Fibroblast of skin of right biceps (primary cell): ENCODE measurements at regions not wholly inside any gene's neighbourhood (a gene's known extent, or its start where the extent isn't known, plus 50 kb on each side); places are given as distances from the start of the nearest gene placed in this dataset.
"Not testable (repeated sequence)": the region's sequence is repeated elsewhere in the genome, so short reads cannot be mapped to it uniquely, and the experiment has no call there.

Experiments used
- DNase-seq: peaks from one replicate; pipeline ENCODE4 v3.0.0-alpha.2; 2013

DNA sequence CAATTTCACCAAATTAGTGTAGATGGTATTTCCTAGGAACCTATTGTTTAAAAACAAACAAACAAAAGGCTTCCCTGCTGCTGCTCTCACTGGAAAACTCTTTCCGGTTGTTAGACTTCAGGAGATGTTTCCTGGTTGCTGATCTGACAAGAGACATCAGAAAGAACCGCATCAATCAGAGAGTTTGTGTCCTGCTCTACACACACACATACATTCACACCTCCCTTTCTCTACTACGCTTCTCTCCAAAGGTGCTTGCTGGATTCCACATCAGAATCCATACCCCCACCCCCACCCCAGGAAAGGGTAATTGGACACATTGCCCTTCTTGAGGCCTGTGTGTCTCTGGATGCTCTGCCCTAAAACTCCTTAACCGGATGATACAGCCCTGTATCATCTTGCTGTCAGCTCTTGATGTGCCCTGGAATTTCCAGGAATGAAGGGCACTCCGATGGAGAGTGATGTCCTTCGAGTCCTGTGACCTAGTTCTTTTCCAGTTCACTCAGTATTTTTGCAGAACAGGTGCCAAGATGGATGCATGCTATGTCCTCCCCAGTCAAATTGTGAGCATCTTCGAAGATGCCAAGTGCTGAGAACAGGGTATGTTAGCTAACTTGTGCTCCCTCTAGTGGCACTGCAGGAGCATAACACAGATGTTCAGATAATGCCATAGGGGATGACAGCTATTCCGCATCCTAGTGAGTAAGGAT is 113.7 kb upstream of the SLC35F3 start:
- peak; percentile 51 for DNase-seq

DNA sequence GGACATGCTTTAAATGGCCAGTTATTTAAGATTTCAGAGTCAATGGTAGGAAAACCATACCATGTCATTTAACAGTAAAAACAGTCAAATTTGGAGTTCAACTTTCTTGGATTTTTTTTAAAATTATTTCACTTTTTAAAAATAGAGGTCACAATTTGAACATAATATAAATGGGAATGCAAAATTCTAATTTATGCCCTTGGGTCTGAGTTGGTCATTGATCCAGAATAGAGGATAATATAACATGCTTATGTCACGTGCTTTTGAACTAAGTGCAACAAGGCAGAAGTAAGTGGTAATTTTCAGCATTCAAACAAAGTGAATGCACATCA is 113.1 kb upstream of the SLC35F3 start:
- DNase-seq, result no peak

DNA sequence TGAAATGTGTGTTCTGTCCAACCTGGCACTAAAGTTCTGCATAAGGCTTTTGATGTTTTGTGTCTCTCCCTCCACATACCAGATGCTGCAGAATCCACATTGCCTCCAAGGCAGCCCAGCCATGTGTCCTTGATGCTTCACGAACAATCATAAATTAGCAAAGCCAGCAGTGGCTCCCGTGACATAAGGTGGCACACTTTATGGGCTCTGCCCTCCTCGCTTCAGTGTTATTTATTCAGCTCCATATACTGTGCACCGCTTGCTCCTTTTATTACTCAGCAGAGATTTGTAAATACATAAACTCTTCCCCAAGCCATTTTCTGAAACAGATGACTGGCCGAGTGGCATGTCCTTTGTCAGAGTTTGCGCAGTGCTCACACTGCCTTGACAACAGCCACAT is 112.8 kb upstream of the SLC35F3 start:
- no peak for DNase-seq

DNA sequence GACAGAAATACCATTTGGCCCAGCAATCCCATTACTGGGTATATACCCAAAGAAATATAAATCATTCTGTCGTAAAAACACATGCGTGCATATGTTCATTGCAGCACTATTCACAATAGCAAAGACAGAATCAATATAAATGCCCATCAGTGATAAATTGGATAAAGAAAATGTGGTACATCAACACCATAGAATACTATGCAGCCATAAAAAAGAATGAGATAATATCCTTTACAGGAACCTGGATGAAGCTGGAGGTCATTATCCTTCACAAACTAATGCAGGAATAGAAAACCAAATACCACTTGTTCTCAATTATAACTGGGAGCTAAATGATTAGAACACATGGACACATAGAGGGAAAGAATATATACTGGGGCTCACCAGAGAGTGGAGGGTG is 109.6 kb upstream of the SLC35F3 start:
- no peak for DNase-seq

GRCh38 chr1:233796146-233796783 is 108.2 kb upstream of the SLC35F3 start:
- DNase-seq, result no peak

- no peak for DNase-seq
These were observed 101.9 kb upstream of the SLC35F3 start for GRCh38 chr1:233802611-233803010.

DNA sequence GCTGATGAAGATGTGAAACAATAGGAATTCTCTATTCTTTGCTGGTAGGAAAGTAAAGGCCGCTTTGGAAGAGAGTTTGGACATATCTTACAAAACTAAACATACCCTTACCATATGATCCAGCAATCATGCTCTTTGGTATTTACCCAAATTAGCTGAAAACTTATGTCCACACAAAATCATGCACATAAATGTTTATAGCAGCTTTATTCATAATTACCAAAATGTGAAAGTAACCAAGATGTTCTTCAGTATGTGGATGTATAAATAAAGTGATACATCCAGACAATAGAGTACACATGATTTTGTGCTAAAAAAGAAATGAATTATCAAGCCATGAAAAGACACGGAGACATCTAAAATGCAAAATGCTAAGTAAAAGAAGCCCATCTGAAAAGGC is 98.7 kb upstream of the SLC35F3 start:
- DNase-seq, result no peak

DNA sequence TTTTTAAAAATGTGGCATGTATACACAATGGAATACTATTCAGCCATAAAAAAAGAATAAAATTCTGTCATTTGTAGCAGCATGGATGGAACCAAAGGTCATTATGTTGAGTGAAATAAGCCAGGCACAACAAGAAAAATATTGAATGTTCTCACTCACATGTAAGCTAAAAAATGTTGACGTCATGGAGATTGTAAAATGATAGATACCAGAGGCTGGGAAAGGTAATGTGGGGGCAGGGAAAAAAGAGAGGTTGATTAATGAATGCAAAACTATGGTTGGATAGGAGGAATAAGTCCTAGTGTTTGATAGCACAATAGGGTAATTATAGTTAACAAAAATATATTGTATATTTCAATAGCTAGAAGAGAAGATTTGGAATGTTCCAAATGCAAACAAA is 89.1 kb upstream of the SLC35F3 start:
- DNase-seq, result no peak

DNA sequence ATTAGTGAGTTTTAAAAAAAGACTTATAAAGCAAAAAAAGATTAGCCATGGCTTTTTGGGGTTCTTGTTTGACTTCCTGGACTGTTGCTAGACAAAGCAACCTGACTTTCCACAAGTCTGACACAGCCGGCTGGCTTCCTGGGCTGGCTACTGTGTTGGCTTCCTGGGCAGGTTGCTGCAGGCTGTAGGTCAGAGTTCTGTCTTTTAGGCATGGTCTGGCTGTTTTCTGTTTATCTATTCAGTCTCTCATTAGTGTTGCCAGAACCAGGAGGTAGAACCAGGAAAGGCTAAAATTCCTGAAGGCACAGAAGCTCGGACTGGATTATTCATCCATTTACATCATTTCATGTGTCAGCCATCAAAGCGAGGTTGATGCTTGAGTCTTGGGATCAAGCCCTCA is 88.6 kb upstream of the SLC35F3 start:
- no peak for DNase-seq

DNA sequence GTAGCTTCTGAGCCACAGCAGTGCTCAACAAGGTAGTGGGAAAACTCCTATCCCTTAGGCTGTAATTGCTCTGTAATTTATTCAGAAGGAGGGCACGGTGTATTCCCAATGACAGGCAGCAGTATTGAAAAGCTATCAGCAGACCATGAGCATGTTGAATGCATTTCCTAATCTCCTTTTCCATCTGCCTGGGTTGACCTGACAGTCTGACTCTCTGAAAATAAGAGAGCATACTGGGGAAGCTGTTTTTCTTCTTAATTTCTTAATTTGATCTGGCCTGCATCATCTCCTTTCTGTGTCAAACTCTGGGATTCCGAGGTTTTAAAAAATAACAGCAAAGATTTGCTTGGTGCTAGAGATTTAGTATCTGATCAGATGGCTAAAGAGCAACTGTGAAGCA is 88.1 kb upstream of the SLC35F3 start:
- DNase-seq, result no peak

GRCh38 chr1:233819042-233819441 is 85.4 kb upstream of the SLC35F3 start:
- DNase-seq, result no peak

DNA sequence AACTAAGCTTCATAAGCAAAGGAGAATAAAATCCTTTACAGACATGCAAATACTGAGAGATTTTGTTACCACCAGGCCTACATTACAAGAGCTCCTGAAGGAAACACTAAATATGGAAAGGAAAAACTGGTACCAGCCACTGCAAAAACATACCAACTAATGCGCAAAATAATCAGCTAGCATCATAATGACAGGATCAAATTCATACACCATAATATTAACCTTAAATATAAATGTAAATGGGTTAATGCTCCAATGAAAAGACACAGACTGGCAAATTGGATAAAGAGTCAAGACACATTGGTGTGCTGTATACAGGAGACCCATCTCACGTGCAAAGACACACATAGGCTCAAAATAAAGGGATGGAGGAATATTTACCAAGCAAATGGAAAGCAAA is 80.3 kb upstream of the SLC35F3 start:
- DNase-seq, result not testable (repeated sequence)

DNA sequence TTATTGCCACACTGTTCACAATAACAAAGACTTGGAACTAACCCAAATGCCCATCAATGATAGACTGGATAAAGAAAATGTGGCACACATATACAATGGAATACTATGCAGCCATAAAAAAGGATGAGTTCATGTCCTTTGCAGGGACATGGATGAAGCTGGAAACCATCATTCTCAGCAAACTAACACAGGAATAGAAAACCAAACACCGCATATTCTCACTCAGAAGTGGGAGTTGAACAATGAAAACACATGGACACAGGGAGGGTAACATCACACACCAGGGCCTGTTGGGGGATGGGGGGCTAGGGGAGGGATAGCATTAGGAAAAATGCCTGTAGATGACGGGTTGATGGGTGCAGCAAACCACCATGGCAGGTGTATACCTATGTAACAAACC is 76.5 kb upstream of the SLC35F3 start:
- not testable (repeated sequence) for DNase-seq

DNA sequence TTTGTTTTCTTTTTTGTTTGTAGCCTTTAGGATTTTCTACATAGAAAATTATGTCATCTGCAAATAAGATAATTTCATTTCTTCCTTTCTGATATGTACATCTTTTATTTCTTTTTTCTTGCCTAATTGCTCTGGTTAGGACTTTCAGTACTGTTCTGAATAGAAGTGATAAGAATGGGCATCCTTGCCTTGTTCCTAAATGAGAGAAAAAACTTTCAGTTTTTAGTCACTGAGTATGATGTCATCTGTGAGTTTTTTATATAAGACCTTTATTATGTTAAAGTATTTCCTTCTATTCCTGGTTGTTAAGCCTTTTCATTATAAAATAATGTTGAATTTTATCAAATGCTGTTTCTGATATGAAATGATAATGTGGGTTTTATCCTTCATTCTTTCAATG is 76.0 kb upstream of the SLC35F3 start:
- no peak for DNase-seq

GRCh38 chr1:233834609-233835008 is 69.9 kb upstream of the SLC35F3 start:
- no peak for DNase-seq

GRCh38 chr1:233838207-233838606 is 66.3 kb upstream of the SLC35F3 start:
- DNase-seq, result not testable (repeated sequence)

DNA sequence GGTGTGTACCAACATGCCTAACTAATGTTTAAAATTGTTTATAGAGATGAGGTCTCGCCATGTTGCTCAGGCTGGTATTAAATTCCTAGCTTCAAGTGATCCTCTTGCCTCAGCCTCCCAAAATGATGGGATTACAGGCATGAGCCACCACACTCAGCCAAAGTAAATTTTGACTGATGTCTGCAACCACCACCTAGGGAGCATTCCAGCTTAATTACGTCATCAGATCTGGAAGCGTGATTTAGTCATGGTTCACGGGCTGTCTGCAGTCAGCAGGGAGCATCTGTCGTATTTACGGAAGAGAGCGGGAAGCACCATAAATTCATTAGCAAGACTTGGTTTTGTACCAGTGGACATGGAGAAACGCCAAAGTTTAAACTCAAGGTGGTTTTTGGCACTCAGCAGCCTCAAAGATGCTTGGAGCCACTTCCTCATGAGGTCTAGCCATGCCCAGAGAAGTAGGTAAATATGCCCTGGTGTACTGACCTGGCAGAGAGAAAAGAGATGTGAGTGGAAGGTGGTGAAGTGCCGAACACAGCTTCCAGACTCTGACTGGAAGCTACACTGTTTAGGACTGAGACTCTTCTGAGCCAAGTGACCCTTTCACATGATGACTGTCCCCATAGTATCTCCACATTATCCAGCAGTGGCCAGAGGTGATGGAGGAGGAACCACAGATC is 60.8 kb upstream of the SLC35F3 start:
- peak; percentile 66 for DNase-seq

DNA sequence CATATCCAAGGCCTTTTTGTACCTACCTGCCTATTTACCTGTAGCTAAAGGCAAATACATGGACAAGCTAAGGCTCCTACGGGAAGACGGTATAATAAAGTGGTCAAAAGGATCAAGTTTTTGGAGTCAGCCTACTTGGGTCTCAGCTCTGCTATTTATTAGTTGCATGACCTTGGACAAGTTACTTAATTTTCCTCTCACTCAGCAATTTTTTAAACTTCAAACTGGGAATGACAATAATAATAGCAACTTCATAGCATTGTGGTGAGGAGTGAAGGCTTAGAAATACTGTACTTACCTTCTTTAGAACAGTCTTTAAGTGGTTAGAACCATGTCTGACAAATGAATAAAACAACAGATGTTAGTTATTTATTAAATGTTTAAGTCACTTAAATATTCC is 60.2 kb upstream of the SLC35F3 start:
- DNase-seq, result no peak

DNA sequence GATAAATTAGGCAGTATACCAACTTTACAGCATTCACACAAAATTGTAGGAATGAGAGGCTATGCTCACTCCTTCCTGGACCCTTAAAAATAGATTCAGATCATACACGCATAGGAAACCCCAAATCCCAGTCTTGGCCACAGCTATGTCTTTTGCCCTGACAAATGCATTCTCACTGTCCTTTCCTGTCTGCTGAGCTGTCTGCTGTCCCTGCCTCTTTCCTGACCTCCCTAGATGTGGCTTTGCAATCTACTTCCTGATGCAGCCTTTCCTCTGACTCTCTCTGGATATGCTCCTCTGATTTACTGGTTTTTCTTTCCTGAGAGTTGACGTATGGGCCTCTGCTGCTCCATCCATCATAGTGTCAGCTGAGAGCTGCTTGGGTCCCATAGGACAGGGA is 59.8 kb upstream of the SLC35F3 start:
- peak; percentile 28 for DNase-seq
